ENCODE measurements at regions not wholly inside any gene's neighbourhood (a gene's known extent, or its start where the extent isn't known, plus 50 kb on each side); places are given as distances from the start of the nearest gene placed in this dataset.

- DNase-seq (ENCODE audit: low spot score), result no peak
- TF ChIP-seq POLR2A (IDR thresholded peaks at IDR 0.05) (no peak), CTCF (IDR thresholded peaks at IDR 0.05) (no peak)
- H3K27ac ChIP-seq, result no peak overlapping the region
- no peaks in the 10 kb centered on the region for H3K9me3 ChIP-seq
- no peaks in the 10 kb centered on the region for H3K4me1 ChIP-seq (replicated peaks)
- intact Hi-C loops (cut with DNase I), result loop anchor here (5.0 kb wide), 1 partner anchor 64 kb away; no protein-coding TSS in a partner anchor
- no peaks in the 10 kb centered on the region for H3K36me3 ChIP-seq
- no peak overlapping the region for H3K4me3 ChIP-seq
- no peaks in the 10 kb centered on the region for H3K27me3 ChIP-seq (replicated peaks; ENCODE audit: insufficient read depth)
- WGBS, result 74% methylated on average over 4 of the region's 4 CpGs
Measured at GRCh38 chr1:212225871-212226302, 59.3 kb upstream of the PPP2R5A start.

GRCh38 chr1:212226467-212226866 lies 58.7 kb upstream of the PPP2R5A start:
- H3K27me3 ChIP-seq (replicated peaks; ENCODE audit: insufficient read depth), result no peaks in the 10 kb centered on the region
- H3K27ac ChIP-seq, result no peak overlapping the region
- no peaks in the 10 kb centered on the region for H3K9me3 ChIP-seq
- intact Hi-C loops (cut with DNase I), result loop anchor here (5.0 kb wide), 1 partner anchor 64 kb away; no protein-coding TSS in a partner anchor
- 94% methylated on average over 3 of the region's 3 CpGs for WGBS
- no peak overlapping the region for H3K4me3 ChIP-seq
- H3K36me3 ChIP-seq, result no peaks in the 10 kb centered on the region
- no peaks in the 10 kb centered on the region for H3K4me1 ChIP-seq (replicated peaks)
- no peak for DNase-seq (ENCODE audit: low spot score)
- TF ChIP-seq POLR2A (IDR thresholded peaks at IDR 0.05) (no peak), POLR2AphosphoS5 (IDR thresholded peaks at IDR 0.05) (no peak), CTCF (IDR thresholded peaks at IDR 0.05) (no peak)

DNA sequence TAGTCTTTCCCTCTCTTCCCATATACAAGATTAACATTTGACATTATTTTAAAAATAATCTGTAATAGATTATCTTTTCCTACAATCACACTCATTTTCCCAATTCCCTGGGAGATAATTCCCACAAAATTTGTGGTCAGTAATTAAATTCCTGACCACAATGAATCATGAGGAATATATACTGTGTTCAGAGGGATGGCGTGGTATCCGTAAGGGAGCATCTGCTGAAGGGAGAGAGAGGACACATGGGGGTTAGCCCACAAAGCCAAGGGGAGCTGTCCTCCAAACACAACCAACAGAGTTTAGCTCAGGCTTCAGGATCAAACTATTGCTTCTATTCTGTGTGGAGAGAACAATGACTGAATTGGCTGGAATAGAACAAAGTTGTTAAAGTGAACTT lies 57.1 kb upstream of the PPP2R5A start:
- H3K9me3 ChIP-seq, result no peaks in the 10 kb centered on the region
- TF ChIP-seq POLR2A (IDR thresholded peaks at IDR 0.05) (no peak), CTCF (IDR thresholded peaks at IDR 0.05) (no peak), POLR2AphosphoS5 (IDR thresholded peaks at IDR 0.05) (no peak)
- H3K36me3 ChIP-seq, result no peaks in the 10 kb centered on the region
- H3K27ac ChIP-seq, result no peak overlapping the region
- WGBS, result 96% methylated on average over 2 of the region's 2 CpGs
- no peaks in the 10 kb centered on the region for H3K4me1 ChIP-seq (replicated peaks)
- H3K4me3 ChIP-seq, result no peak overlapping the region
- no peaks in the 10 kb centered on the region for H3K27me3 ChIP-seq (replicated peaks; ENCODE audit: insufficient read depth)
- intact Hi-C loops (cut with DNase I), result loop anchor here (5.0 kb wide), 1 partner anchor 66 kb away; no protein-coding TSS in a partner anchor
- no peak for DNase-seq (ENCODE audit: low spot score)

GRCh38 chr1:212228591-212229119 lies 56.6 kb upstream of the PPP2R5A start:
- Histone ChIP-seq H3K4me1 (replicated peaks) (no peaks in the 10 kb centered on the region), H3K36me3 (no peaks in the 10 kb centered on the region), H3K27ac (no peak overlapping the region), H3K27me3 (replicated peaks; ENCODE audit: insufficient read depth) (no peaks in the 10 kb centered on the region), H3K9me3 (no peaks in the 10 kb centered on the region), H3K4me3 (no peak overlapping the region)
- intact Hi-C loops (cut with DNase I), result loop anchor here (5.0 kb wide), 1 partner anchor 66 kb away; no protein-coding TSS in a partner anchor
- DNase-seq (ENCODE audit: low spot score), result peak; percentile 25
- 24% methylated on average over 8 of the region's 8 CpGs for WGBS
- no peak for TF ChIP-seq POLR2AphosphoS5 (IDR thresholded peaks at IDR 0.05)
- no peak for TF ChIP-seq POLR2A (IDR thresholded peaks at IDR 0.05)
- TF ChIP-seq CTCF (IDR thresholded peaks at IDR 0.05), result no peak

- no peak for TF ChIP-seq POLR2A (IDR thresholded peaks at IDR 0.05)
- TF ChIP-seq POLR2AphosphoS5 (IDR thresholded peaks at IDR 0.05), result no peak
- TF ChIP-seq CTCF (IDR thresholded peaks at IDR 0.05), result no peak
- Histone ChIP-seq H3K9me3 (no peaks in the 10 kb centered on the region), H3K27ac (no peak overlapping the region), H3K36me3 (no peaks in the 10 kb centered on the region), H3K4me3 (no peak overlapping the region), H3K4me1 (replicated peaks) (no peaks in the 10 kb centered on the region), H3K27me3 (replicated peaks; ENCODE audit: insufficient read depth) (no peaks in the 10 kb centered on the region)
- DNase-seq (ENCODE audit: low spot score), result no peak
- 55% methylated on average over 2 of the region's 2 CpGs for WGBS
- intact Hi-C loops (cut with DNase I), result loop anchor here (5.0 kb wide), 2 partner anchors 58 to 67 kb away; partner anchors contain the start of gene PPP2R5A
Measured at GRCh38 chr1:212229654-212230053, 55.6 kb upstream of the PPP2R5A start.

Measured in prostate gland (tissue), 2 donors.